ENCODE measurements at regions not wholly inside any gene's neighbourhood (a gene's known extent, or its start where the extent isn't known, plus 50 kb on each side); places are given as distances from the start of the nearest gene placed in this dataset.

DNA sequence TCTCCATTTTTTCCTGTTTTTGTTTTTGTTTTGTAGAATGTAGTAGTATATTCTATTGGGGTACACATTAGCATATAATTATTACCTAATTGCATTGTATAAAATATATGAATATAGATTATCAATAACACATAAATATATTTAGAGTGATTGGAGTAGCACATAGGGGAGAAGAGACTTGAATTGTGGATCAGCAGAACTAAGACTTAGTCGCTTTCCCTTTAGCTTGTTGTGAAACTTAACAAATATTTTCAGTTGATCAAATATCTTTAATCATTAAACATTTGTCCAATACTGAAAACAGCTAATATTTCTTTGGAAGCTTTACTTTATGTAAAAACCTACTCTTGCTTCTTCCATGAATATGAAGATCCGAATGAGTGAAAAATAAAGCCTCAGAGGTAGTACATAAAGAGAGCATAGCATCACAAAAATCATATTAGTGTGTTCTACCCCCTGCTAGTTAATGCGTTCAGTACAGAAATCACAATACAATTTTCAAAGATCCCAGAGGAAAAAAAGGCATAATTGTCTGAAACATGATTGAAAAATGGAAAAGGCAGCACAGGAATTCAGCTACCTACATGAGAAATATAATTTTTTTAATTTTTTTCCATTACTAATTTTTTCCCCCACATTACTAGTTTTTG, 1348.0 kb upstream of the PRR20A start:
- Histone ChIP-seq H3K27me3 (replicated peaks; ENCODE audit: insufficient read depth, low read depth, low read length, poor library complexity) (no peaks in the 10 kb centered on the region), H3K4me3 (ENCODE audit: low read depth, low read length, poor library complexity, severe bottlenecking) (no peak overlapping the region), H3K36me3 (ENCODE audit: insufficient read depth, low read length, poor library complexity, severe bottlenecking) (no peaks in the 10 kb centered on the region), H3K9me3 (ENCODE audit: low read depth, low read length, poor library complexity, severe bottlenecking) (peaks cover 1% of the 10 kb centered on the region), H3K4me1 (ENCODE audit: insufficient read depth, low read length, poor library complexity, severe bottlenecking) (no peaks in the 10 kb centered on the region), H3K27ac (ENCODE audit: low read depth, low read length, poor library complexity, severe bottlenecking) (no peak overlapping the region)
- TF ChIP-seq, protein P1, sequence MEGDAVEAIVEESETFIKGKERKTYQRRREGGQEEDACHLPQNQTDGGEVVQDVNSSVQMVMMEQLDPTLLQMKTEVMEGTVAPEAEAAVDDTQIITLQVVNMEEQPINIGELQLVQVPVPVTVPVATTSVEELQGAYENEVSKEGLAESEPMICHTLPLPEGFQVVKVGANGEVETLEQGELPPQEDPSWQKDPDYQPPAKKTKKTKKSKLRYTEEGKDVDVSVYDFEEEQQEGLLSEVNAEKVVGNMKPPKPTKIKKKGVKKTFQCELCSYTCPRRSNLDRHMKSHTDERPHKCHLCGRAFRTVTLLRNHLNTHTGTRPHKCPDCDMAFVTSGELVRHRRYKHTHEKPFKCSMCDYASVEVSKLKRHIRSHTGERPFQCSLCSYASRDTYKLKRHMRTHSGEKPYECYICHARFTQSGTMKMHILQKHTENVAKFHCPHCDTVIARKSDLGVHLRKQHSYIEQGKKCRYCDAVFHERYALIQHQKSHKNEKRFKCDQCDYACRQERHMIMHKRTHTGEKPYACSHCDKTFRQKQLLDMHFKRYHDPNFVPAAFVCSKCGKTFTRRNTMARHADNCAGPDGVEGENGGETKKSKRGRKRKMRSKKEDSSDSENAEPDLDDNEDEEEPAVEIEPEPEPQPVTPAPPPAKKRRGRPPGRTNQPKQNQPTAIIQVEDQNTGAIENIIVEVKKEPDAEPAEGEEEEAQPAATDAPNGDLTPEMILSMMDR (conservative IDR thresholded peaks at IDR 0.05; ENCODE audit: low read depth, low read length), result no peak
- TF ChIP-seq EZH2 (IDR thresholded peaks at IDR 0.05; ENCODE audit: borderline replicate concordance, low read depth, low read length, poor library complexity, severe bottlenecking), result no peak
- ChIA-PET CTCF (no interaction called here), POLR2A (ENCODE audit: low non-redundant PET) (no interaction called here)
- BruUV-seq (replicated peaks), result no TSS peak
- no peak for DNase-seq (ENCODE audit: low spot score)
- intact Hi-C loops (cut with micrococcal nuclease; ENCODE audit: unreplicated experiment), result no loop called here

DNA sequence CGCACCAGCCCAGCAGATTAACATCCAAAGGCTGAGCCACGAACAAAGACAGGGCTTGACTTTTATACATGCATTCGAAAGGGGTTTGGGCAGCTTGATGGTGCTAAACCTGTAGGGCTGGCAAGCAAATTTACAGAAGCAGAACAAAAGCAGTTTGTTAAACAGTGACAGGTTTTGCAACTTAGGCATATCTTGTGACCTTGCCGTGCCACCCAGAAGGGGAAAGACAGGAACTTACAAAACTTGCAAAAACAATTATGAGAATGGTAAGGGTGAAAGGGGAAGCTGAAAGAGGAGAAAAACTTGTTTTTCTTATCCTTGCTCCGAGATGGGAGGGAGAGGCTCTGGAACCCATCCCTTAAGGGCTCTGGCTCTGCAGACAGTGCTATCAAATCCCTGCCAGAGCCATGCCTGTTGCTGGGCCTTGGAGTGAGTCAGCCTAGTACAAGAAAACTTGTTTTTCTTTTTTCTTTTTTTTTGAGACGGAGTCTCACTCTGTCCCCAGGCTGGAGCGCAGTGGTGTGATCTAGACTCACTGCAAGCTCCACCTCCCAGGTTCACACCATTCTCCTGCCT, 1325.2 kb upstream of the PRR20A start:
- no peak overlapping the region for H3K4me3 ChIP-seq (ENCODE audit: low read depth, low read length, poor library complexity, severe bottlenecking)
- ChIA-PET POLR2A (ENCODE audit: low non-redundant PET) (no interaction called here), CTCF (no interaction called here)
- TF ChIP-seq EZH2 (IDR thresholded peaks at IDR 0.05; ENCODE audit: borderline replicate concordance, low read depth, low read length, poor library complexity, severe bottlenecking), result no peak
- TF ChIP-seq, protein P1 (conservative IDR thresholded peaks at IDR 0.05; ENCODE audit: low read depth, low read length), result no peak
- no peaks in the 10 kb centered on the region for H3K27me3 ChIP-seq (replicated peaks; ENCODE audit: insufficient read depth, low read depth, low read length, poor library complexity)
- H3K27ac ChIP-seq (ENCODE audit: low read depth, low read length, poor library complexity, severe bottlenecking), result no peak overlapping the region
- no peaks in the 10 kb centered on the region for H3K36me3 ChIP-seq (ENCODE audit: insufficient read depth, low read length, poor library complexity, severe bottlenecking)
- no peaks in the 10 kb centered on the region for H3K9me3 ChIP-seq (ENCODE audit: low read depth, low read length, poor library complexity, severe bottlenecking)
- no peak for DNase-seq (ENCODE audit: low spot score)
- intact Hi-C loops (cut with micrococcal nuclease; ENCODE audit: unreplicated experiment), result no loop called here
- no peaks in the 10 kb centered on the region for H3K4me1 ChIP-seq (ENCODE audit: insufficient read depth, low read length, poor library complexity, severe bottlenecking)
- BruUV-seq (replicated peaks), result no TSS peak

DNA sequence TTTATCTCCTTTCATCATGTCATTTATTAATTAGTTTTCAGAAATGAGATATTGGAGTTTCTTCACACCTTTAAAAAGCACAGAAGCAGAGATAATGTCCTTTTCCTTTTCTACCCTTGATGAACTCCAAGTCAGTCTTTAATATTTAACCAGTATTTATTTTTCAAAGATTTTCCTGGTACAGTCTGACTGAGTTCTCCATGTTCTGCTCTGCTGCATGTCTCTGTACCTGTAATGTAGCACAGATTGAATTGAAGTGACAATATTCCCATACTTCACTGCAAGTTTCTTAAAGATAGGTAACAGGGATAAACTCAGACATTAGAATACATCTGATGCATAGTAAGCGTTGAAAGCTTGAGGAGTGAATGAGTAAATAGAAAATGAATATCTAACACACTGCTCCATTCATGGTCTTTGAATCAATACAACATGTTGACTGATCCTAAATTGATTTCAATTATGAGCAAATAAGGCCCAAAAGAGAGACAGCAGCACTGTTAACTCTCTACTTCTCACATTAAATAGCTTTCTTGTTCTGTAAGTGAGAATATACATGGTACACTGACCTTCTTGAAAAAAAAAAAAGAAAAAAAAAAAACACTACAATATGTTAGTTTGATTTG, 1323.6 kb upstream of the PRR20A start:
- CTCF ChIA-PET, result no interaction called here
- Histone ChIP-seq H3K27ac (ENCODE audit: low read depth, low read length, poor library complexity, severe bottlenecking) (no peak overlapping the region), H3K36me3 (ENCODE audit: insufficient read depth, low read length, poor library complexity, severe bottlenecking) (no peaks in the 10 kb centered on the region), H3K4me1 (ENCODE audit: insufficient read depth, low read length, poor library complexity, severe bottlenecking) (no peaks in the 10 kb centered on the region), H3K27me3 (replicated peaks; ENCODE audit: insufficient read depth, low read depth, low read length, poor library complexity) (no peaks in the 10 kb centered on the region), H3K9me3 (ENCODE audit: low read depth, low read length, poor library complexity, severe bottlenecking) (no peaks in the 10 kb centered on the region), H3K4me3 (ENCODE audit: low read depth, low read length, poor library complexity, severe bottlenecking) (no peak overlapping the region)
- intact Hi-C loops (cut with micrococcal nuclease; ENCODE audit: unreplicated experiment), result no loop called here
- BruUV-seq (replicated peaks), result no TSS peak
- DNase-seq (ENCODE audit: low spot score), result no peak
- POLR2A ChIA-PET (ENCODE audit: low non-redundant PET), result no interaction called here
- TF ChIP-seq EZH2 (IDR thresholded peaks at IDR 0.05; ENCODE audit: borderline replicate concordance, low read depth, low read length, poor library complexity, severe bottlenecking), result no peak
- TF ChIP-seq, protein P1 (conservative IDR thresholded peaks at IDR 0.05; ENCODE audit: low read depth, low read length), result no peak
